GM23338 (cell line): ENCODE measurements at regions not wholly inside any gene's neighbourhood (a gene's known extent, or its start where the extent isn't known, plus 50 kb on each side); places are given as distances from the start of the nearest gene placed in this dataset.

ENCODE experiments used
- ATAC-seq: fragments of 200-7000 bp; cut with Tn5 transposase; 3 replicates; pipeline ENCODE4 v1.9.1; 2020
- DNase-seq: peaks from one replicate; pipeline ENCODE4 v3.0.0-alpha.2; 2015; ENCODE audit warnings: low spot score
- H2AFZ ChIP-seq: fragments of 200-600 bp; sonication (generic); 2 replicates; pipeline ENCODE4 v1.8.0; 2016; ENCODE audit warnings: antibody characterized with exemption, mild to moderate bottlenecking, moderate library complexity
- H3F3A ChIP-seq: fragments of 200-600 bp; sonication (generic); replicated peaks from 2 replicates; pipeline ENCODE4 v1.8.0; 2017; ENCODE audit warnings: antibody characterized with exemption, mixed run types, low read depth
- H3K27ac ChIP-seq: fragments of 200-600 bp; sonication (generic); 2 replicates; pipeline ENCODE4 v1.6.1; 2016; ENCODE audit warnings: low read depth
- H3K27me3 ChIP-seq: fragments of 200-600 bp; sonication (generic); 2 replicates; pipeline ENCODE4 v1.8.0; 2016; ENCODE audit warnings: mild to moderate bottlenecking, mixed run types, moderate library complexity; ENCODE audit not compliant: insufficient read depth
- H3K36me3 ChIP-seq: fragments of 200-600 bp; sonication (generic); 2 replicates; pipeline ENCODE4 v1.8.0; 2016; ENCODE audit warnings: mild to moderate bottlenecking; ENCODE audit not compliant: insufficient read depth
- H3K4me1 ChIP-seq: fragments of 200-600 bp; sonication (generic); 2 replicates; pipeline ENCODE4 v1.8.0; 2016; ENCODE audit warnings: mild to moderate bottlenecking, moderate library complexity; ENCODE audit not compliant: insufficient read depth
- H3K4me2 ChIP-seq: fragments of 200-600 bp; sonication (generic); 2 replicates; pipeline ENCODE4 v1.7.1; 2017; ENCODE audit warnings: mixed run types
- H3K4me3 ChIP-seq: fragments of 200-600 bp; sonication (generic); 2 replicates; pipeline ENCODE4 v1.6.1; 2016; ENCODE audit warnings: mixed run types
- H3K79me2 ChIP-seq: fragments of 200-600 bp; sonication (generic); replicated peaks from 2 replicates; pipeline ENCODE4 v1.8.0; 2017; ENCODE audit warnings: mild to moderate bottlenecking; ENCODE audit not compliant: insufficient read depth
- H3K9me2 ChIP-seq: fragments of 200-600 bp; sonication (generic); 2 replicates; pipeline ENCODE4 v1.8.0; 2017; ENCODE audit not compliant: insufficient read depth
- H4K20me1 ChIP-seq: fragments of 200-600 bp; sonication (generic); replicated peaks from 2 replicates; pipeline ENCODE4 v1.8.0; 2017; ENCODE audit warnings: mild to moderate bottlenecking; ENCODE audit not compliant: insufficient read depth
- H3K27ac Mint-ChIP-seq: 2 replicates; pipeline ENCODE4 v1.8.0; 2020; ENCODE audit warnings: inconsistent platforms, mild to moderate bottlenecking, moderate library complexity, mixed read lengths
- H3K27me3 Mint-ChIP-seq: 3 replicates; pipeline ENCODE4 v1.8.0; 2022; ENCODE audit warnings: low read depth, mild to moderate bottlenecking, moderate library complexity, mixed read lengths, inconsistent platforms; ENCODE audit not compliant: insufficient read depth, poor library complexity
- H3K36me3 Mint-ChIP-seq: 3 replicates; pipeline ENCODE4 v1.8.0; 2021; ENCODE audit warnings: low read depth, mild to moderate bottlenecking, inconsistent platforms, moderate library complexity, mixed read lengths
- H3K4me1 Mint-ChIP-seq: 3 replicates; pipeline ENCODE4 v1.8.0; 2020; ENCODE audit warnings: mild to moderate bottlenecking, inconsistent platforms, mixed read lengths
- H3K4me3 Mint-ChIP-seq: 3 replicates; pipeline ENCODE4 v1.8.0; 2021; ENCODE audit warnings: moderate library complexity, mild to moderate bottlenecking, inconsistent platforms, mixed read lengths
- H3K9me3 Mint-ChIP-seq: 3 replicates; pipeline ENCODE4 v1.8.0; 2020; ENCODE audit warnings: moderate library complexity, mild to moderate bottlenecking, inconsistent platforms, mixed read lengths
- CTCF ChIP-seq, 2 experiments: fragments of 200-600 bp in 1 of 2; sonication (generic) in 1 of 2; conservative IDR thresholded peaks; 2 replicates each; pipeline versions ENCODE4 v1.5.1 to v1.6.1; 2016 to 2017; ENCODE audit warnings: antibody characterized with exemption in 2 of 2, low read depth in 2 of 2, mild to moderate bottlenecking in 2 of 2, moderate library complexity in 1 of 2
- JUNB ChIP-seq: IDR thresholded peaks from one replicate; pipeline ENCODE4 v1.6.1; 2016; ENCODE audit warnings: antibody characterized with exemption; ENCODE audit not compliant: unreplicated experiment
- NANOG ChIP-seq: IDR thresholded peaks from 2 replicates; pipeline ENCODE4 v1.6.1; 2016; ENCODE audit warnings: antibody characterized with exemption, borderline replicate concordance
- POLR2AphosphoS5 ChIP-seq: IDR thresholded peaks from 2 replicates; pipeline ENCODE4 v1.6.1; 2016; ENCODE audit warnings: antibody characterized with exemption, low read depth
- STAT1 ChIP-seq: IDR thresholded peaks from one replicate; pipeline ENCODE4 v1.6.1; 2016; ENCODE audit warnings: antibody characterized with exemption; ENCODE audit not compliant: unreplicated experiment
- ZNF331 ChIP-seq: fragments of 250-450 bp; sonication (Bioruptor Pico); IDR thresholded peaks from 2 replicates; pipeline ENCODE4 v1.5.0; 2020; ENCODE audit warnings: low read depth, mild to moderate bottlenecking, moderate library complexity
- ZNF462 ChIP-seq: fragments of 250-450 bp; sonication (Bioruptor Pico); IDR thresholded peaks from 2 replicates; pipeline ENCODE4 v1.5.0; 2020; ENCODE audit warnings: mild to moderate bottlenecking, moderate library complexity

DNA sequence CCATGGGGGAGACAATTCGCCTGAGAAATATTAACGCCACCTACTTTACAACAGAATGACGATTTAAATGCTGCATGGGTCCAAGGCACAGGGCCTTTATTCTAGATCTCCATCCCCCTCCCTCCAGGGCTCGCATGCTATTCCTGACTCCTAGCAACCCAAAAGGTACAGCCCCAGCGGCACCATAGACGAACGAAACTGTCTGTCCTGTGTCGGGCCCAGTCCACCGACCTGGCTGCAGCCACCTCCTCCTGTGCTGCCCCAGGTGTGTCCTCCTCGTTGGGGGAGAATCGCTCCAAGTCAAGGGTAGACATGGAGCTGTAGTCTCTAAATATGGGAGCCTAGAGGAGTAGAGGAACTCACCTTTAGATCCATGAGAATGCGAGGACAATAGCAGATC is 196.5 kb downstream of the TOMM20 start:
- Mint-ChIP-seq H3K36me3 (no peaks in the 10 kb centered on the region), H3K27me3 (peaks cover 8% of the 10 kb centered on the region), H3K4me1 (peaks cover 21% of the 10 kb centered on the region), H3K9me3 (no peaks in the 10 kb centered on the region), H3K27ac (no peak overlapping the region), H3K4me3 (no peak overlapping the region)
- Histone ChIP-seq H3K9me2 (0 out of 2 replicates have a peak, but pooled peaks cover 6% of the 10 kb centered on the region), H3K27ac (no peak overlapping the region), H3K4me3 (no peak overlapping the region), H4K20me1 (no peaks in the 10 kb centered on the region), H3F3A (no peaks in the 10 kb centered on the region), H2AFZ (no peak overlapping the region), H3K27me3 (no peaks in the 10 kb centered on the region), H3K79me2 (no peaks in the 10 kb centered on the region), H3K4me2 (no peak overlapping the region), H3K36me3 (no peaks in the 10 kb centered on the region), H3K4me1 (peaks cover 4% of the 10 kb centered on the region; the same call in 1 of the 2 replicates)
- DNase-seq = no peak
- ATAC-seq = no peak
- no peak for TF ChIP-seq CTCF (conservative IDR thresholded peaks at IDR 0.05; ENCODE audit: low read depth in 2 of 2)
- TF ChIP-seq ZNF462 (CRISPR knock-in tag) = no peak
- TF ChIP-seq STAT1 = no peak
- no peak for TF ChIP-seq JUNB
- TF ChIP-seq POLR2AphosphoS5 = no peak
- TF ChIP-seq NANOG = no peak
- TF ChIP-seq ZNF331 (CRISPR knock-in tag) = no peak
